ENCODE measurements at regions not wholly inside any gene's neighbourhood (a gene's known extent, or its start where the extent isn't known, plus 50 kb on each side); places are given as distances from the start of the nearest gene placed in this dataset.

- DNase-seq (ENCODE audit: extremely low spot score): no peak
- intact Hi-C loops (cut with DNase I): no loop called here
- Histone ChIP-seq H3K9me3 (peaks cover 0 to 12% (median 0%) of the 10 kb centered on the region in 4 donors), H3K27ac (replicated peaks in 1 of 4) (no peak overlapping the region), H3K4me1 (no peaks in the 10 kb centered on the region), H3K4me3 (no peak overlapping the region), H3K36me3 (no peaks in the 10 kb centered on the region), H3K27me3 (no peaks in the 10 kb centered on the region)
- 73% methylated on average over 2 of the region's 2 CpGs for WGBS
- no peak for TF ChIP-seq POLR2AphosphoS5 (IDR thresholded peaks at IDR 0.05)
- no peak for TF ChIP-seq CTCF (IDR thresholded peaks at IDR 0.05)
- TF ChIP-seq POLR2A (IDR thresholded peaks at IDR 0.05; ENCODE audit: low read depth): no peak
- no peak for TF ChIP-seq EP300 (IDR thresholded peaks at IDR 0.05)
Observed at GRCh38 chrX:40329616-40330015, 231.9 kb upstream of the BCOR start.

GRCh38 chrX:40327085-40327484 is 229.3 kb upstream of the BCOR start:
- H3K36me3 ChIP-seq: no peaks in the 10 kb centered on the region
- TF ChIP-seq CTCF (IDR thresholded peaks at IDR 0.05) (no peak), EP300 (IDR thresholded peaks at IDR 0.05) (no peak), POLR2A (IDR thresholded peaks at IDR 0.05; ENCODE audit: low read depth) (no peak), POLR2AphosphoS5 (IDR thresholded peaks at IDR 0.05) (no peak)
- no peak overlapping the region for H3K27ac ChIP-seq (replicated peaks in 1 of 4)
- DNase-seq (ENCODE audit: extremely low spot score): no peak
- H3K4me3 ChIP-seq: no peak overlapping the region
- no peaks in the 10 kb centered on the region for H3K27me3 ChIP-seq
- no peaks in the 10 kb centered on the region for H3K4me1 ChIP-seq
- intact Hi-C loops (cut with DNase I): no loop called here
- WGBS: 75% methylated on average over 1 of the region's 1 CpG
- H3K9me3 ChIP-seq: peaks cover 0 to 2% (median 0%) of the 10 kb centered on the region in 4 donors

- no peak for TF ChIP-seq EP300 (IDR thresholded peaks at IDR 0.05)
- no peak for TF ChIP-seq POLR2AphosphoS5 (IDR thresholded peaks at IDR 0.05)
- TF ChIP-seq POLR2A (IDR thresholded peaks at IDR 0.05; ENCODE audit: low read depth): no peak
- TF ChIP-seq CTCF (IDR thresholded peaks at IDR 0.05): no peak
- WGBS: 81% methylated on average over 8 of the region's 8 CpGs
- Histone ChIP-seq H3K4me3 (no peak overlapping the region), H3K9me3 (peaks cover 0 to 9% (median 0%) of the 10 kb centered on the region in 4 donors), H3K27ac (replicated peaks in 1 of 4) (no peak overlapping the region), H3K4me1 (no peaks in the 10 kb centered on the region), H3K36me3 (no peaks in the 10 kb centered on the region), H3K27me3 (no peaks in the 10 kb centered on the region)
- no peak for DNase-seq (ENCODE audit: extremely low spot score)
- intact Hi-C loops (cut with DNase I): no loop called here
Observed at GRCh38 chrX:40326186-40326965, 228.6 kb upstream of the BCOR start.

- Histone ChIP-seq H3K27ac (replicated peaks in 1 of 4) (no peak overlapping the region), H3K4me1 (no peaks in the 10 kb centered on the region), H3K4me3 (no peak overlapping the region), H3K36me3 (no peaks in the 10 kb centered on the region), H3K9me3 (peaks cover 0 to 21% (median 0%) of the 10 kb centered on the region in 4 donors), H3K27me3 (no peaks in the 10 kb centered on the region)
- 88% methylated on average over 11 of the region's 11 CpGs for WGBS
- TF ChIP-seq POLR2AphosphoS5 (IDR thresholded peaks at IDR 0.05) (no peak), CTCF (IDR thresholded peaks at IDR 0.05) (no peak), EP300 (IDR thresholded peaks at IDR 0.05) (no peak), POLR2A (IDR thresholded peaks at IDR 0.05; ENCODE audit: low read depth) (no peak)
- intact Hi-C loops (cut with DNase I): no loop called here
- DNase-seq (ENCODE audit: extremely low spot score): no peak
Observed at GRCh38 chrX:40325161-40325560, 227.4 kb upstream of the BCOR start.

Data from esophagus muscularis mucosa (tissue), 4 donors.